GM21619 (cell line): ENCODE measurements at regions not wholly inside any gene's neighbourhood (a gene's known extent, or its start where the extent isn't known, plus 50 kb on each side); places are given as distances from the start of the nearest gene placed in this dataset.

Source experiments
- ATAC-seq: cut with Tn5 transposase; IDR thresholded peaks from one replicate; pipeline ENCODE4 v1.9.1; 2021; ENCODE audit not compliant: unreplicated experiment

DNA sequence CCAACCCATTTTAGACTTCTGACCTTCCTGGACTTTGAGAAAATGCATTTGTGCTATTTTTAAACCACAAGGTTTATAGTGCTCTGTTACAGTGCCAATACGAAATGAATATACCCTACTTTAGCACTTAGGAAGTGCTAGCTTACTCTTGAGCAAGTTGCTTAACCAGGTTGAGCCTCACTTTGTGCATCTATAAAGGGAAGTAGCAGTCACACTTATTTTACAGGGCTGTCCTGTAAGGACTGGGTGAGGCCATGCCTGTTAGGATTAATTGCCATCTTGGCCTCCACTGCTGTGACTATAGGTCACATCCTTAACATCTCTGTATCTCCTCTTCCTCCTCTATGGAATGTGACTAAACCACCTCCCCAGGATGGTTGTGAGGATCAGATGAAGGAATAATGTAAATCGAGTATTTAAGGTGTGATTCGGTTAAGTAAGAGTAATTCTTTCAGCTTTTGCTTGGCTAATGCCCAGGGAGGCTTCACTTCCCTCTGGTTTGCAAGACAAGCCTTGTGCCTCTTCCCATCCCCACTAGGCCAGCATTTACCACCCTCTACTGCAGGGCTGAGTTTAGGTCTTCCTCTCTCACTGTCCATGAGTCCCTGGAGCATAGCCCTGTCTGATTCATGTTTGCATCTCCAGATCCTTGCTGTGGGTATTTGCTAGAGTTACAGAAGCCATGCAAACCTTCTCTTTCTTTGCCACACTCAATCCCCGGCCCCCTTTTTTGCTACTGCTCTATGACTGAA, 341.2 kb downstream of the ZNF521 start:
- no peak for ATAC-seq
